ENCODE measurements at regions not wholly inside any gene's neighbourhood (a gene's known extent, or its start where the extent isn't known, plus 50 kb on each side); places are given as distances from the start of the nearest gene placed in this dataset.

- no peak for DNase-seq (ENCODE audit: low spot score)
Observed at GRCh38 chr3:13688824-13689223, 139.9 kb downstream of the FBLN2 start.

DNA sequence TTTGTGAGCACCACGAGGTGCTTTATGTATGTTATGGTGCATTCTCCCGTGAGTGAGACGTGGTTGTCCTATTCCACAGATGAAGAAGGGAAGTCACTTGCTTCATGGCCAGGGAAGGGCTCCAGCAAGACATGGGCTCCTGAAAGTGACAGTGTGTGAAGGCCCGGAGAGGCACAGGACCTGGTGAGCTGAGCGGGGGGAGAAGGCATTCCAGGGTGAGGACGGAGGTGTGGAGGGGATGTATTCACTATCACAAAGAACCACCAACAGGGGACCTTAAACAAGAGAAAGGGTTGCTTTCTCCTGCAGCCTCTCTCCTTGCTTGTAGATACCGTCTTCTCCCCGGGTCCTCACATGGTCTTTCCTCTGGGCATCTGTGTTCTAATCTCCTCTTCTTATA lies 139.1 kb downstream of the FBLN2 start:
- DNase-seq (ENCODE audit: low spot score), result no peak

Data from AG20443 (cell line).